GM23338 (cell line): ENCODE measurements at regions not wholly inside any gene's neighbourhood (a gene's known extent, or its start where the extent isn't known, plus 50 kb on each side); places are given as distances from the start of the nearest gene placed in this dataset.

ENCODE experiments used
- ATAC-seq: fragments of 200-7000 bp; cut with Tn5 transposase; 3 replicates; pipeline ENCODE4 v1.9.1; 2020
- DNase-seq: peaks from one replicate; pipeline ENCODE4 v3.0.0-alpha.2; 2015; ENCODE audit warnings: low spot score
- H2AFZ ChIP-seq: fragments of 200-600 bp; sonication (generic); 2 replicates; pipeline ENCODE4 v1.8.0; 2016; ENCODE audit warnings: antibody characterized with exemption, mild to moderate bottlenecking, moderate library complexity
- H3F3A ChIP-seq: fragments of 200-600 bp; sonication (generic); replicated peaks from 2 replicates; pipeline ENCODE4 v1.8.0; 2017; ENCODE audit warnings: antibody characterized with exemption, mixed run types, low read depth
- H3K27ac ChIP-seq: fragments of 200-600 bp; sonication (generic); 2 replicates; pipeline ENCODE4 v1.6.1; 2016; ENCODE audit warnings: low read depth
- H3K27me3 ChIP-seq: fragments of 200-600 bp; sonication (generic); 2 replicates; pipeline ENCODE4 v1.8.0; 2016; ENCODE audit warnings: mild to moderate bottlenecking, mixed run types, moderate library complexity; ENCODE audit not compliant: insufficient read depth
- H3K36me3 ChIP-seq: fragments of 200-600 bp; sonication (generic); 2 replicates; pipeline ENCODE4 v1.8.0; 2016; ENCODE audit warnings: mild to moderate bottlenecking; ENCODE audit not compliant: insufficient read depth
- H3K4me1 ChIP-seq: fragments of 200-600 bp; sonication (generic); 2 replicates; pipeline ENCODE4 v1.8.0; 2016; ENCODE audit warnings: mild to moderate bottlenecking, moderate library complexity; ENCODE audit not compliant: insufficient read depth
- H3K4me2 ChIP-seq: fragments of 200-600 bp; sonication (generic); 2 replicates; pipeline ENCODE4 v1.7.1; 2017; ENCODE audit warnings: mixed run types
- H3K4me3 ChIP-seq: fragments of 200-600 bp; sonication (generic); 2 replicates; pipeline ENCODE4 v1.6.1; 2016; ENCODE audit warnings: mixed run types
- H3K79me2 ChIP-seq: fragments of 200-600 bp; sonication (generic); replicated peaks from 2 replicates; pipeline ENCODE4 v1.8.0; 2017; ENCODE audit warnings: mild to moderate bottlenecking; ENCODE audit not compliant: insufficient read depth
- H3K9me2 ChIP-seq: fragments of 200-600 bp; sonication (generic); 2 replicates; pipeline ENCODE4 v1.8.0; 2017; ENCODE audit not compliant: insufficient read depth
- H4K20me1 ChIP-seq: fragments of 200-600 bp; sonication (generic); replicated peaks from 2 replicates; pipeline ENCODE4 v1.8.0; 2017; ENCODE audit warnings: mild to moderate bottlenecking; ENCODE audit not compliant: insufficient read depth
- H3K27ac Mint-ChIP-seq: 2 replicates; pipeline ENCODE4 v1.8.0; 2020; ENCODE audit warnings: inconsistent platforms, mild to moderate bottlenecking, moderate library complexity, mixed read lengths
- H3K27me3 Mint-ChIP-seq: 3 replicates; pipeline ENCODE4 v1.8.0; 2022; ENCODE audit warnings: low read depth, mild to moderate bottlenecking, moderate library complexity, mixed read lengths, inconsistent platforms; ENCODE audit not compliant: insufficient read depth, poor library complexity
- H3K36me3 Mint-ChIP-seq: 3 replicates; pipeline ENCODE4 v1.8.0; 2021; ENCODE audit warnings: low read depth, mild to moderate bottlenecking, inconsistent platforms, moderate library complexity, mixed read lengths
- H3K4me1 Mint-ChIP-seq: 3 replicates; pipeline ENCODE4 v1.8.0; 2020; ENCODE audit warnings: mild to moderate bottlenecking, inconsistent platforms, mixed read lengths
- H3K4me3 Mint-ChIP-seq: 3 replicates; pipeline ENCODE4 v1.8.0; 2021; ENCODE audit warnings: moderate library complexity, mild to moderate bottlenecking, inconsistent platforms, mixed read lengths
- H3K9me3 Mint-ChIP-seq: 3 replicates; pipeline ENCODE4 v1.8.0; 2020; ENCODE audit warnings: moderate library complexity, mild to moderate bottlenecking, inconsistent platforms, mixed read lengths
- CREB1 ChIP-seq: fragments of 250-450 bp; sonication (Bioruptor Pico); IDR thresholded peaks from 2 replicates; pipeline ENCODE4 v1.5.0; 2020; ENCODE audit warnings: low read depth, mild to moderate bottlenecking, moderate library complexity
- CTCF ChIP-seq, 2 experiments: fragments of 200-600 bp in 1 of 2; sonication (generic) in 1 of 2; conservative IDR thresholded peaks; 2 replicates each; pipeline versions ENCODE4 v1.5.1 to v1.6.1; 2016 to 2017; ENCODE audit warnings: antibody characterized with exemption in 2 of 2, low read depth in 2 of 2, mild to moderate bottlenecking in 2 of 2, moderate library complexity in 1 of 2
- ETS1 ChIP-seq: IDR thresholded peaks from 2 replicates; pipeline ENCODE4 v1.6.1; 2016; ENCODE audit warnings: antibody characterized with exemption
- EZH2 ChIP-seq: fragments of 200-600 bp; sonication (generic); IDR thresholded peaks from one replicate; pipeline ENCODE4 v1.8.0; 2017; ENCODE audit warnings: antibody characterized with exemption, mild to moderate bottlenecking, low read depth; ENCODE audit not compliant: unreplicated experiment
- EZH2phosphoT487 ChIP-seq: fragments of 200-600 bp; sonication (generic); IDR thresholded peaks from one replicate; pipeline ENCODE4 v1.8.1; 2018; ENCODE audit warnings: antibody characterized with exemption; ENCODE audit not compliant: unreplicated experiment
- JUNB ChIP-seq: IDR thresholded peaks from one replicate; pipeline ENCODE4 v1.6.1; 2016; ENCODE audit warnings: antibody characterized with exemption; ENCODE audit not compliant: unreplicated experiment
- NANOG ChIP-seq: IDR thresholded peaks from 2 replicates; pipeline ENCODE4 v1.6.1; 2016; ENCODE audit warnings: antibody characterized with exemption, borderline replicate concordance
- POLR2AphosphoS5 ChIP-seq: IDR thresholded peaks from 2 replicates; pipeline ENCODE4 v1.6.1; 2016; ENCODE audit warnings: antibody characterized with exemption, low read depth
- REST ChIP-seq: IDR thresholded peaks from one replicate; pipeline ENCODE4 v1.6.1; 2018; ENCODE audit warnings: antibody characterized with exemption; ENCODE audit not compliant: unreplicated experiment
- STAT1 ChIP-seq: IDR thresholded peaks from one replicate; pipeline ENCODE4 v1.6.1; 2016; ENCODE audit warnings: antibody characterized with exemption; ENCODE audit not compliant: unreplicated experiment
- ZNF114 ChIP-seq: fragments of 250-450 bp; sonication (Bioruptor Pico); IDR thresholded peaks from 2 replicates; pipeline ENCODE4 v1.5.0; 2020; ENCODE audit warnings: mild to moderate bottlenecking, moderate library complexity
- ZNF331 ChIP-seq: fragments of 250-450 bp; sonication (Bioruptor Pico); IDR thresholded peaks from 2 replicates; pipeline ENCODE4 v1.5.0; 2020; ENCODE audit warnings: low read depth, mild to moderate bottlenecking, moderate library complexity
- ZNF462 ChIP-seq: fragments of 250-450 bp; sonication (Bioruptor Pico); IDR thresholded peaks from 2 replicates; pipeline ENCODE4 v1.5.0; 2020; ENCODE audit warnings: mild to moderate bottlenecking, moderate library complexity

GRCh38 chr9:84575705-84576104 lies 93.8 kb upstream of the NTRK2 start (continued):
- TF ChIP-seq CREB1 (CRISPR knock-in tag) (no peak), STAT1 (no peak), JUNB (no peak), EZH2phosphoT487 (no peak), POLR2AphosphoS5 (no peak)

GRCh38 chr9:84583866-84584265 lies 85.7 kb upstream of the NTRK2 start:
- H4K20me1 ChIP-seq, result no peaks in the 10 kb centered on the region
- H3K36me3 ChIP-seq, result no peaks in the 10 kb centered on the region
- H3K4me2 ChIP-seq, result no peak overlapping the region
- TF ChIP-seq EZH2phosphoT487 (no peak), POLR2AphosphoS5 (no peak), CREB1 (CRISPR knock-in tag) (no peak), CTCF (conservative IDR thresholded peaks at IDR 0.05; ENCODE audit: low read depth in 2 of 2) (no peak), EZH2 (no peak), ZNF331 (CRISPR knock-in tag) (no peak), JUNB (no peak), ZNF462 (CRISPR knock-in tag) (no peak), STAT1 (no peak), REST (no peak), ZNF114 (no peak), ETS1 (no peak), NANOG (no peak)
- Mint-ChIP-seq H3K9me3 (no peaks in the 10 kb centered on the region), H3K27me3 (peaks cover 5% of the 10 kb centered on the region), H3K36me3 (no peaks in the 10 kb centered on the region; the same call in 2 of the 3 replicates), H3K4me1 (peaks cover 9% of the 10 kb centered on the region; the same call in 2 of the 3 replicates), H3K4me3 (no peak overlapping the region), H3K27ac (no peak overlapping the region)
- no peak for DNase-seq
- no peak overlapping the region for H2AFZ ChIP-seq
- no peaks in the 10 kb centered on the region for H3K4me1 ChIP-seq
- no peaks in the 10 kb centered on the region for H3F3A ChIP-seq
- no peaks in the 10 kb centered on the region for H3K27me3 ChIP-seq
- H3K79me2 ChIP-seq, result no peaks in the 10 kb centered on the region
- ATAC-seq, result no peak
- H3K27ac ChIP-seq, result no peak overlapping the region
- H3K4me3 ChIP-seq, result no peak overlapping the region
- peaks cover 12% of the 10 kb centered on the region for H3K9me2 ChIP-seq
